Mesothelial cell of epicardium (in vitro differentiated cells): ENCODE measurements at regions not wholly inside any gene's neighbourhood (a gene's known extent, or its start where the extent isn't known, plus 50 kb on each side); places are given as distances from the start of the nearest gene placed in this dataset.

Experiments used
- DNase-seq, 2 experiments: peaks; one replicate each; pipeline ENCODE4 v3.0.0; 2021; ENCODE audit warnings: low spot score in 2 of 2; ENCODE audit not compliant: unreplicated experiment in 2 of 2
- H3K27ac Mint-ChIP-seq: 2 replicates; pipeline ENCODE4 v1.8.0; 2021; ENCODE audit warnings: mixed read lengths
- H3K27me3 Mint-ChIP-seq: 2 replicates; pipeline ENCODE4 v1.8.0; 2021; ENCODE audit warnings: low read depth, mixed read lengths
- H3K36me3 Mint-ChIP-seq: 2 replicates; pipeline ENCODE4 v1.8.0; 2021; ENCODE audit warnings: mixed read lengths
- H3K4me1 Mint-ChIP-seq: 2 replicates; pipeline ENCODE4 v1.8.0; 2021; ENCODE audit warnings: mixed read lengths
- H3K4me3 Mint-ChIP-seq: 2 replicates; pipeline ENCODE4 v1.8.0; 2021; ENCODE audit warnings: mild to moderate bottlenecking, moderate library complexity, mixed read lengths
- H3K9me3 Mint-ChIP-seq: 2 replicates; pipeline ENCODE4 v1.8.0; 2021; ENCODE audit warnings: mixed read lengths
- CTCF ChIP-seq: fragments of 200-600 bp; sonication (generic); IDR thresholded peaks from one replicate; pipeline ENCODE4 v1.5.0; 2021; ENCODE audit warnings: antibody characterized with exemption; ENCODE audit not compliant: unreplicated experiment

- TF ChIP-seq CTCF: no peak
- Mint-ChIP-seq H3K4me3 (no peak overlapping the region), H3K9me3 (peaks cover 12% of the 10 kb centered on the region), H3K4me1 (peaks cover 29% of the 10 kb centered on the region), H3K27ac (no peak overlapping the region), H3K27me3 (no peaks in the 10 kb centered on the region), H3K36me3 (peaks cover 1% of the 10 kb centered on the region)
- DNase-seq: no peak
Observed at GRCh38 chr5:71910741-71911140, 191.7 kb downstream of the CARTPT start.

- Mint-ChIP-seq H3K9me3 (peaks cover 16% of the 10 kb centered on the region), H3K4me3 (no peak overlapping the region), H3K36me3 (no peaks in the 10 kb centered on the region), H3K27ac (no peak overlapping the region), H3K4me1 (peaks cover 16% of the 10 kb centered on the region), H3K27me3 (no peaks in the 10 kb centered on the region)
- no peak for DNase-seq
- no peak for TF ChIP-seq CTCF
Observed at GRCh38 chr5:71912021-71912420, 192.9 kb downstream of the CARTPT start.

- Mint-ChIP-seq H3K27ac (no peak overlapping the region), H3K4me1 (no peaks in the 10 kb centered on the region), H3K4me3 (no peak overlapping the region), H3K36me3 (no peaks in the 10 kb centered on the region), H3K9me3 (peaks cover 37% of the 10 kb centered on the region), H3K27me3 (no peaks in the 10 kb centered on the region)
- no peak for DNase-seq
- no peak for TF ChIP-seq CTCF
Observed at GRCh38 chr5:71914281-71914680, 193.0 kb upstream of the MAP1B start.

GRCh38 chr5:71922584-71923106 is 184.6 kb upstream of the MAP1B start:
- Mint-ChIP-seq H3K9me3 (peaks cover 47% of the 10 kb centered on the region), H3K36me3 (no peaks in the 10 kb centered on the region), H3K4me3 (no peak overlapping the region), H3K27me3 (no peaks in the 10 kb centered on the region), H3K4me1 (peaks cover 11% of the 10 kb centered on the region), H3K27ac (no peak overlapping the region)
- no peak for TF ChIP-seq CTCF
- DNase-seq: no peak

- Mint-ChIP-seq H3K36me3 (no peaks in the 10 kb centered on the region), H3K27ac (no peak overlapping the region), H3K27me3 (no peaks in the 10 kb centered on the region), H3K9me3 (peaks cover 42% of the 10 kb centered on the region), H3K4me1 (peaks cover 11% of the 10 kb centered on the region), H3K4me3 (no peak overlapping the region)
- DNase-seq: no peak
- TF ChIP-seq CTCF: no peak
Observed at GRCh38 chr5:71923755-71924154, 183.5 kb upstream of the MAP1B start.

GRCh38 chr5:71924325-71924724 is 182.9 kb upstream of the MAP1B start:
- Mint-ChIP-seq H3K36me3 (no peaks in the 10 kb centered on the region), H3K4me3 (no peak overlapping the region), H3K27ac (no peak overlapping the region), H3K27me3 (no peaks in the 10 kb centered on the region), H3K9me3 (peaks cover 36% of the 10 kb centered on the region), H3K4me1 (peaks cover 11% of the 10 kb centered on the region)
- TF ChIP-seq CTCF: no peak
- no peak for DNase-seq
